ENCODE measurements at regions not wholly inside any gene's neighbourhood (a gene's known extent, or its start where the extent isn't known, plus 50 kb on each side); places are given as distances from the start of the nearest gene placed in this dataset.

- TF ChIP-seq YY1 (IDR thresholded peaks at IDR 0.05; ENCODE audit: insufficient read depth, insufficient read length), result no peak
- TF ChIP-seq SUZ12 (IDR thresholded peaks at IDR 0.05; ENCODE audit: extremely low read depth, insufficient read depth, insufficient read length), result no peak
- TF ChIP-seq ZNF274 (IDR thresholded peaks at IDR 0.05; ENCODE audit: low read depth, low read length), result no peak
These were observed 64.8 kb upstream of the SEC61G start for GRCh38 chr7:54823776-54824175.
